ENCODE measurements at regions not wholly inside any gene's neighbourhood (a gene's known extent, or its start where the extent isn't known, plus 50 kb on each side); places are given as distances from the start of the nearest gene placed in this dataset.

- Histone ChIP-seq H3K9me3 (no peaks in the 10 kb centered on the region), H3K4me1 (no peaks in the 10 kb centered on the region), H3K27ac (no peak overlapping the region), H3K4me3 (no peak overlapping the region), H3K27me3 (no peaks in the 10 kb centered on the region), H3K36me3 (no peaks in the 10 kb centered on the region)
- no peak for TF ChIP-seq POLR2A (IDR thresholded peaks at IDR 0.05)
- TF ChIP-seq, protein P1, sequence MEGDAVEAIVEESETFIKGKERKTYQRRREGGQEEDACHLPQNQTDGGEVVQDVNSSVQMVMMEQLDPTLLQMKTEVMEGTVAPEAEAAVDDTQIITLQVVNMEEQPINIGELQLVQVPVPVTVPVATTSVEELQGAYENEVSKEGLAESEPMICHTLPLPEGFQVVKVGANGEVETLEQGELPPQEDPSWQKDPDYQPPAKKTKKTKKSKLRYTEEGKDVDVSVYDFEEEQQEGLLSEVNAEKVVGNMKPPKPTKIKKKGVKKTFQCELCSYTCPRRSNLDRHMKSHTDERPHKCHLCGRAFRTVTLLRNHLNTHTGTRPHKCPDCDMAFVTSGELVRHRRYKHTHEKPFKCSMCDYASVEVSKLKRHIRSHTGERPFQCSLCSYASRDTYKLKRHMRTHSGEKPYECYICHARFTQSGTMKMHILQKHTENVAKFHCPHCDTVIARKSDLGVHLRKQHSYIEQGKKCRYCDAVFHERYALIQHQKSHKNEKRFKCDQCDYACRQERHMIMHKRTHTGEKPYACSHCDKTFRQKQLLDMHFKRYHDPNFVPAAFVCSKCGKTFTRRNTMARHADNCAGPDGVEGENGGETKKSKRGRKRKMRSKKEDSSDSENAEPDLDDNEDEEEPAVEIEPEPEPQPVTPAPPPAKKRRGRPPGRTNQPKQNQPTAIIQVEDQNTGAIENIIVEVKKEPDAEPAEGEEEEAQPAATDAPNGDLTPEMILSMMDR (IDR thresholded peaks at IDR 0.05) = no peak
- TF ChIP-seq POLR2AphosphoS5 (IDR thresholded peaks at IDR 0.05) = no peak
- intact Hi-C loops (cut with DNase I; ENCODE audit: low total_unique reads) = no loop called here
- no peak for DNase-seq (ENCODE audit: low spot score in 2 of 2)
These were observed 257.9 kb downstream of the RASEF start for GRCh38 chr9:82805027-82805426.

- TF ChIP-seq, protein P1 (IDR thresholded peaks at IDR 0.05) = no peak
- no peak for TF ChIP-seq POLR2AphosphoS5 (IDR thresholded peaks at IDR 0.05)
- no peak for TF ChIP-seq POLR2A (IDR thresholded peaks at IDR 0.05)
- intact Hi-C loops (cut with DNase I; ENCODE audit: low total_unique reads) = no loop called here
- no peak overlapping the region for H3K27ac ChIP-seq
- H3K27me3 ChIP-seq = no peaks in the 10 kb centered on the region
- no peak overlapping the region for H3K4me3 ChIP-seq
- H3K9me3 ChIP-seq = no peaks in the 10 kb centered on the region
- no peak for DNase-seq (ENCODE audit: low spot score in 2 of 2)
- H3K4me1 ChIP-seq = no peaks in the 10 kb centered on the region
- no peaks in the 10 kb centered on the region for H3K36me3 ChIP-seq
These were observed 254.5 kb downstream of the RASEF start for GRCh38 chr9:82808478-82808877.

- Histone ChIP-seq H3K9me3 (no peaks in the 10 kb centered on the region), H3K36me3 (no peaks in the 10 kb centered on the region), H3K27me3 (no peaks in the 10 kb centered on the region), H3K4me3 (no peak overlapping the region), H3K27ac (no peak overlapping the region), H3K4me1 (no peaks in the 10 kb centered on the region)
- DNase-seq (ENCODE audit: low spot score in 2 of 2) = no peak
- intact Hi-C loops (cut with DNase I; ENCODE audit: low total_unique reads) = no loop called here
- TF ChIP-seq POLR2AphosphoS5 (IDR thresholded peaks at IDR 0.05) (no peak), POLR2A (IDR thresholded peaks at IDR 0.05) (no peak)
- TF ChIP-seq, protein P1 (IDR thresholded peaks at IDR 0.05) = no peak
These were observed 252.0 kb downstream of the RASEF start for GRCh38 chr9:82810915-82811314.

DNA sequence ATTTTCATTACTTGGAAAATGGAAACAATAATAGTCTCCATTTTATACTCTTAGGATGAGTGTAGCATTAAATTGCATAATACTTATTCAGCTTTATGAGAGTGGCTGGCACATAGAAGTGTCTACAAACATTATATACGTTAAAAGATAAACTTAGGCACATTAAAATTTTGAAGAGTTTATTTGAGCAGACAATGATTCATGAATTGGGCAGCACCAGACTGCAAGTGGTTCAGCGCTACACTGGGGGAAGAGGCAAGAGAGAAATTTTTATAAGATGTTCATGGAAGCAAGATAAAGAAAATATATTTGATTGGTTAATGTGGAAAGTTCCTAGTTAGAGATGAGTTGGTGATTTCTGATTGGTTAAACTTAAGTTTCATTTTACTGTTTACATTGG lies 243.7 kb downstream of the RASEF start:
- intact Hi-C loops (cut with DNase I; ENCODE audit: low total_unique reads) = no loop called here
- Histone ChIP-seq H3K4me1 (no peaks in the 10 kb centered on the region), H3K27me3 (no peaks in the 10 kb centered on the region)

GRCh38 chr9:82820186-82820585 lies 242.8 kb downstream of the RASEF start:
- no peaks in the 10 kb centered on the region for H3K36me3 ChIP-seq

More for the DNA sequence above, 243.7 kb downstream of the RASEF start:
- H3K9me3 ChIP-seq = no peaks in the 10 kb centered on the region
- H3K36me3 ChIP-seq = no peaks in the 10 kb centered on the region
- no peak overlapping the region for H3K27ac ChIP-seq
- TF ChIP-seq POLR2AphosphoS5 (IDR thresholded peaks at IDR 0.05) (no peak), POLR2A (IDR thresholded peaks at IDR 0.05) (no peak)
- TF ChIP-seq, protein P1 (IDR thresholded peaks at IDR 0.05) = no peak
- no peak for DNase-seq (ENCODE audit: low spot score in 2 of 2)
- no peak overlapping the region for H3K4me3 ChIP-seq

More at GRCh38 chr9:82820186-82820585, 242.8 kb downstream of the RASEF start:
- H3K27me3 ChIP-seq = no peaks in the 10 kb centered on the region
- H3K27ac ChIP-seq = no peak overlapping the region
- no peaks in the 10 kb centered on the region for H3K4me1 ChIP-seq
- DNase-seq (ENCODE audit: low spot score in 2 of 2) = no peak
- intact Hi-C loops (cut with DNase I; ENCODE audit: low total_unique reads) = no loop called here
- TF ChIP-seq POLR2A (IDR thresholded peaks at IDR 0.05) = no peak
- TF ChIP-seq, protein P1 (IDR thresholded peaks at IDR 0.05) = no peak
- no peak for TF ChIP-seq POLR2AphosphoS5 (IDR thresholded peaks at IDR 0.05)
- H3K9me3 ChIP-seq = no peaks in the 10 kb centered on the region
- no peak overlapping the region for H3K4me3 ChIP-seq

Data from breast epithelium (tissue), 4 donors.